ENCODE measurements at regions not wholly inside any gene's neighbourhood (a gene's known extent, or its start where the extent isn't known, plus 50 kb on each side); places are given as distances from the start of the nearest gene placed in this dataset. TPM values are rescaled to one million over a fixed set of nuclear protein-coding genes. Genes with fewer than 3 reads are reported as not detected.

Small RNA genes lying in the stretch of these regions (small RNA-seq; reads per million reads assigned to genes)
- gene BX323014.1 (not detected), gene RN7SL299P (not detected)

Measured in K562 (cell line).